HG02571 (cell line): ENCODE measurements at regions not wholly inside any gene's neighbourhood (a gene's known extent, or its start where the extent isn't known, plus 50 kb on each side); places are given as distances from the start of the nearest gene placed in this dataset.

ENCODE experiments used
- ATAC-seq: cut with Tn5 transposase; IDR thresholded peaks from one replicate; pipeline ENCODE4 v1.9.1; 2021; ENCODE audit warnings: mild to moderate bottlenecking, moderate library complexity; ENCODE audit not compliant: unreplicated experiment

- ATAC-seq, result no peak
These were observed 505.3 kb downstream of the COG6 start for GRCh38 chr13:40160618-40161350.

DNA sequence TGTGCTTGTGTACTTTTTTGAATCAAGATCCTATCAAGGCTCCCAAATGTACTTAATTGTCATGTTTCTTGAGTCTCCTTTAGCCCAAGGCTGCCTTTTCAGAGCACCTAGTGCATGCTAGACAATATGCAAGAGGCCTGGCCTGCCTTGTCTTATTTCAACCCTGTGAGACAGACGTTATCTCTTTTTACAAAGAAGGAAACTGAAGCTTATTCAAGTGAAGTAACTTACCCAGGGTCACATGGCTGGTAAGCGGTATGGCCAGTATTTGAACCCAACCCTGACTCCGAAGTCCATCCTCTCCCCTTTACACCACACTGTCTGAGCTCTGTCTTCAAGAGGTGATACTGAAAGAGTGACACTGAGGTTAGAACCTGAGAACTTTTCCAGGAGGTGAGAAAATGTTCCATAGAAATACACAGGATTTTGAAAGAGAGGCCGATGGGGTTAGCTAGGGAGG, 505.1 kb downstream of the FOXO1 start:
- no peak for ATAC-seq

DNA sequence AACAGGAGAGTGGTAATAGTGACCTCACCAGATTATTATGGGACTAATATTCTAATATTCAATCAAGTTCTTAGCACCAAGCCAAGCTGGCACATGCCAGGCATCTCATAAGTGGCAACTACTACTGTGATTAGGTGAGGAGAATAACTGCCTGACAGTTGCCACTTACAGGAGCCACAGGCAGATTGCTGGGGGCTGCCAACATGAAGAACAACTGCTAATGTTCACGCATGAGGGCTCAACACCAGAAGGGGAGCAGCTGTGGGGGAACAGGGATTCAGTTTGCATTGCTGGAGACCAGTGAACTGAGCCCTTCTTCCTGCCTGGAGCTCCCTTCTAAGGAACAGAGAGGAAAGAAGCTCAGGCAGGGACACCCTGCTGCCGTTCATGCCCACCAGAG, 504.5 kb downstream of the FOXO1 start:
- no peak for ATAC-seq

GRCh38 chr13:40163066-40164000, 503.1 kb downstream of the FOXO1 start:
- ATAC-seq, result no peak

GRCh38 chr13:40164133-40164532, 502.3 kb downstream of the FOXO1 start:
- ATAC-seq, result no peak

DNA sequence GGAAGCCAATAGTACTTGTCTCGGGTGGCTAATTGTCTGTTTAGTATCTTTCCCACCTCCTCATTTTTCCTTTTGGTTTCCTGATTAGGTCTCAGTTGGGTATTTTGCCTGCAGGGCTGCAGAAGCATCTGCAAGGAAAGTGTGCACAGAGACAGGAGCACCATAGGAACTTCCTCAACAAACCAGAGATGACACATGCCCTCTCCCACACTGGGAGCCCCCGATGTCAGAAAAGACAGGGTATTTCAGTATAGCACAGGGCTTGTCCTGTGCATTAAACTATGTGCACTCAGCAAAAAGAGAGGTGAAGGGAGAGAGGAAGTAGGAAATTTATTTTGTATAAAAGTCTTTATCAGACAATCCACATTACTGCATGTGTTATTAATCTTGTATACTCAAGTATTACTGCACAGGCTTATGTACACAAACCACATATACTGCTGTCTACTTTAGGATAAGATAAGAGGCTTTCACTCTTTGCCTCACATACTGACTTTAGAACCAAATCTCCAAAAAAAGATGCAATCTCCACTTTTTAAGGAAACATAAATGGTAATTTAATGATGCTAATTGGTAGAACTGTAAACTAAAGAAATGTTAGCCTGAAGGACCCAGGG, 501.0 kb downstream of the FOXO1 start:
- no peak for ATAC-seq

DNA sequence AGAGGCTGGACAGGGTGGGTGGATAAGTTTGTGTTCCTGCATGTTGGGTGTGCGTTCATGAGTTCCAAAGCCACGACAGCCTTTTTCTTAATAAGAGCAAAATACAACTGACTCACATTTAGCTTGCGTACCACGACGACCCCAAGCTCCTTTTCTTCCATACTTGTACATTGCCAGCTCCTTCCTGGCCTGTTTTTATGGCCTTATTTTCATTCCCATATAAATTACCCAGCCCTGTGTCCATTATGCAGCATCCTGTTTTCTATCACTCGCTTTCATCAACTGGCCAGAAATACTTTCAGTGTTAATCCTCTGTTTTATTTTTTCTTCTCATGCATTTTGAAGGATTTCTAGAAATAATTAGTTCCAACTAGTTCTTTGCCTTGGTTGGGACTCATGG, 499.1 kb downstream of the FOXO1 start:
- ATAC-seq, result no peak

GRCh38 chr13:40168425-40169166, 497.8 kb downstream of the FOXO1 start:
- no peak for ATAC-seq

DNA sequence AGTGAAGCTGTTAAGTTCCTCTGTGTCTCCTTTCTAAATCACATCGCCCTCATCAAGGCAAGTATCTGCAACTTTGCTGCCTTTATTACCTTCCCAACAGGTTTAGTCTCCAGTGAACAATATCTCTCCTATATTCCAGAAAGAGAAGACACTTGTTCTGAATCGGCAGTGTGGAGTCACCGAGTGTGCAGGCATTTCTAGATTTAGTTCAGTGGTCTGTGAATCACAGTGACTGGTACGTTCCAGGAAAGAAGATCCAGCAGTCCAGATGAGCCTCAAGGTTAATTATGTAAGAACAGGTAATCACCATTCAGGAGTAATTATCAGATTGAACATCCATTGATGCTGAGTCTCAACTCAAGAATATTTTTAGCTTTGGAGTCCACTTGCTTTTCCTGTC, 497.0 kb downstream of the FOXO1 start:
- ATAC-seq, result no peak

GRCh38 chr13:40170091-40170490, 496.4 kb downstream of the FOXO1 start:
- no peak for ATAC-seq

GRCh38 chr13:40170982-40171381, 495.5 kb downstream of the FOXO1 start:
- no peak for ATAC-seq

DNA sequence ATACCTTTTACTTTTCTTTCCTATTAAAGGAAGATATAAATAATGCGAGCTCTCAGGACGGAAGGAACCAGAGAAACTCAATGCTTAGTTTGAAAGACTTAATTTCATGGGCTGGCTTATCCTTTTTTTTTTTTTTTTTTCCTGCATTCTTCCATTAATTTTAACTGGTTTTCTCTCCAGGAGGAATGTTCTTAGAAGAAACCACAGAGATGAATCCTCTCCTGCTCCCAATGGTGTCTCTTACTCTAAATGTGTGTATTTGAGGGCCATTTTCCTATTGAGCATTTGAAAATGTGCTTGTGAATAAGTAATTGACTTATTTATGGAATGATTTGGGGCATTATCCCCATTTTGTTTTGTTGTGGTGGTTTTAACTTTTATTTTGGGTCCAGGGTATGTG, 494.9 kb downstream of the FOXO1 start:
- no peak for ATAC-seq

DNA sequence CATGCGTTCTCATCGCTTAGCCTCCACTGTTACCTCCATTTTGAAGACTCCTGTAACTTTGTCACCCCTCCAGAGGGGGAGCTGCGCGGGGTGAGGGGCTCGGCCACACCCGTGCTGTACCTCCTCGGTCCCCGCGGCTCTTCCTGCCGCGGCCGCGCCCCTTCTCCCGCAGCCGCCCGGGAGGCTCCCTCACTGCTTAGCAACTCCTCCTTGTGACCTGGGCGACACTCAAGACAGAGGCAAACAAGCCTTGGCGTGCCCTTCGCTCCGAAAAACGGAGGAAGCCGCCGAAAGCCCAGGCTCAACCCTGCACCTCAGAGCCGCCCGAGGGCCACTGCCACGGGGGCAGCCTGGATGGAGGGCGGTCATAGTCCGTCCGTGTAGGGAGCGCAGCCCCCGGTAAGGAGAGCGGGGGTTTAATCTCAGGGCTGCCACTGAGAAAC, 494.3 kb downstream of the FOXO1 start:
- ATAC-seq, result no peak

- no peak for ATAC-seq
These were observed 493.6 kb downstream of the FOXO1 start for GRCh38 chr13:40172878-40173277.

DNA sequence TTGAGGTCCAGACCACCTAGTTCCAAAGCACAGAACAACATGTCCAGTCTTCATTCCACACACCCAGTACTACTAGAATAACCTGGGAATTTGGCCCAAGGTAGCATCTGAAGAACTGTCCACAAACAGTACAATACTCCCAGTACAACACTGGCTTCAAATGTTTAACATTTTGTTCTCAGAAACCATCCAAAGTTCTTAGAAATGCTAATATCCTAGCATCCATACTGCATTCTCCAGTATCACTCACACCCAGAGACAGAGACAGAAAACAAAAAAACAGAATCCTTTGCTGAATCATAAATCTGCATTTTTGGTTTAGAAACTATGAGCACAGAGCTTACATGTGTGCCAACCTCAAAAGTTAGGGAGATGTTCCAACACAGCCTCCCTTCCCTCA, 490.8 kb downstream of the FOXO1 start:
- ATAC-seq, result no peak

DNA sequence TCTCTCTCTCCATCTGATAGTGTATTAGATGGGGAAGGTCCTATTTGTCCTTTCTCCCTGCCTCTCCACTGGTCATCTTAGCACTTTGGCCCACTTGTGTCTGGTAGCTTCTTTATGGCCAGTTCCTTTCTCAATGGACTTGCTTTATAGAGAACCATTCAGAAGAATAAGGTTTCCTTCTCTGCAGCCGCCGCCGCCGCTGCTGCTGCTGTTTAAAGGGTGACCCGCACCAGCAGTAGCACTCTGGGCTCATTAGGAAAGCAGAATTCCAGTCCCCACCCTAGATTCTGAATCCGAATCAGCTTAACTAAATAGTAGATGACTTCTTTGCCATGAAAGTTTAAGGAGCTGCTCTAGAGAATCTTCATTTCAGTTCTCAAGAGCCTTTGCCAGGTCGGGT, 490.2 kb downstream of the FOXO1 start:
- no peak for ATAC-seq

DNA sequence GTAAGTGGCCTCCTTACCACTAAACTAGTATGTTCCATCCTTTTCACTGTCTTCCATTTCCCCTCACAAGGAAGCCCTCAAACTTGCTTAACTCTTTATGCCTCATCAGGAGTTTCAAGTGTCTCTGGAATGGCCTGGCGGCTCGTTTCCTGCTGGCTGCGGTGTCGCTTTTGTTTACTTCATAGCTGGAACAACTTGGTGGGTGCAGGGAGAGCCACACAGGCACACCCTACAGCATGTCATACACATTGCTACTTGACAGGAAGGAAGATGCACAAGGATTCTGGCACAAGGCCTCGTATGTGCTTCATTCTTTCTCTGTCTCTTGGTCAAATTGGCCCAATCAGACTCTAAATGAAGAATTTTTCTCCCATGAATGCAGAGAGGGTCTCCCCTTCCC, 488.3 kb downstream of the FOXO1 start:
- ATAC-seq, result no peak

DNA sequence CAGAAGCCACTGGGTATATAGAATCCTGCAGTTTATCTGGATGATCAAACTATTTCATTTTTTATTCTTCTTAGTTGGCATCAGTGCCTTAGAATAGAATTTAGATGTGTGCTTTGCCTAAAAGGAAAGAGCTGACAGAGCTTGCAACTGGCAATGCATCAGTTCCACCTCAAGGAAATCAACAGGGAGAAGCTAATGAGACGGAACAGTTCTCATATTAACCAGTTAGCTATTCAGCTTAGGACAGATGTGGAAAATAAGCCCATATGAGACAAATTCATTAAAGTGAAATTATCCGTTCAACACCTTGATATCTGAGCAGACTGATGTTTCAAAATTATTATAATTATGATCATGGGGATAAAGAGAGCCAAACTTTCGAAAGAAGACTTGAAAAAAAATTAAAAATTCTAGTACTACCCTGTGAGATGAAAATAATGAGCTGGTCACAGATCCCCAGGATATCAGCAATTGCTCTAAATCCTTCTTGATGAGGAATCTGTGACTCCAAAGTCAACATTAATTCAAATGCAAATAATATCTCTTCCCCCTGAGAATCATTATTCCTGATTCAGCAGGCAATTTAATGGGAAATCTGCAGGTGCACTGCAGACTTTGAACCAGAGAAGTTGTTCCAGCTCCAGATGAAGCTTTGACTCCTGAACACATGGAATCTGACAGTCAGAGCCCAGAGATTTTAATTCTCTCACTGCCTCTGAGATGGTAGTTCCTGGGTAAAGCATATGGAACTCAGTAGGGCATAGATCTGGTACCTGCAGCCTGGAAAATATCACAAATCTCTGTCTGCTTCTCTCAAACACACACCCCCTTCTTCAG, 486.8 kb downstream of the FOXO1 start:
- no peak for ATAC-seq

DNA sequence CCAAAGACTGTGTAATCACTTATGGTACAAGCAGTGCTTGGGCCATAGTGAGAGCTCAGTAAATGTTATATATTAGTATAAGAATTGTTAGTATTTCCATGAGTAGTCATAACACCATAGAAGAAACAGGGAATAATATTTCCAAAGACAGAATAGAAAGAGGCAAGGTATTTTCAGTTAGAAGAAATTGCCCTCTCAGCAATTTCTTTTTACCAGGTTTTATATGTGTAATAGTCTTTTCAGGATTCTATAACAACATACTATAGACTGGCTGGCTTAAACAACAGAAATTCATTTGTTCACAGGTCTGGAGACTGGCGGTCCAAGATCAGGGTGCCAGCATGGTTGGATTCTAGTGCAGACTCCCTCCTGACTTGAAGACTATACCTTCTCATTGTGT, 485.7 kb downstream of the FOXO1 start:
- no peak for ATAC-seq
